ENCODE measurements at regions not wholly inside any gene's neighbourhood (a gene's known extent, or its start where the extent isn't known, plus 50 kb on each side); places are given as distances from the start of the nearest gene placed in this dataset.
A peak's percentile ranks its signal among the peaks of the same experiment; 100 is the strongest.

- DNase-seq (ENCODE audit: low read depth) = no peak
These were observed 823.8 kb upstream of the HS6ST1 start for GRCh38 chr2:129142465-129142864.

DNA sequence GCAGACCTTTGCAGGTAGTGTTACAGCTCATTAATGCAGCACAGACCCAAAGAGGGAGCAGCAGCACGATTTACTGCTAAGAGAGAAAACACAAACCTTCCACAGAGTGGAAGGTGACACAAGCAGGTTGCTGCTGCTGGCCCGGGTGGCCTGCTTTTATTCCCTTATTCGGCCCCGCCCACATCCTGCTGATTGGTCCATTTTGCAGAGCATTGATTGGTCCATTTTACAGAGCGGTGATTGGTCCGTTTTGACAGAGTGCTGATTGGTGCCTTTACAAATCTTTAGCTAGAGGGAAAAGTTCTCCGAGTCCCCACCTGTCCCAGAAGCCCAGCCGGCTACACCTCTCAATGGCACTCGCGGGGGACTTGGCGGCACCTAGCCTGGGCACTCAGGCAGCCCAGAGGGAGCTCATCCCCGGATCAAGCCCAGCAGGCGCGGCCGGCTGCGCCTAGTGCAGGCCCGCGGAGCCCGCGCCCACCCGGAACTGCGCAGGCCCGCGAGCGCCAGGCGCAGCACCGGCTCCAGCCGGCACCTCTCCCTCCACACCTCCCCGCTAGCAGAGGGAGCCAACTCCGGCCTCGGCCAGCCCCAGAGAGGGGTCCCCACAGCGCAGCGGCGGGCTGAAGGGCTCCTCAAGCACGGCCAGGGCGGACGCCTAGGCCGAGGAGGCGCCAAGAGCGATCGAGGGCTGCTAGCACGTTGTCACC, 825.6 kb upstream of the HS6ST1 start:
- no peak for DNase-seq (ENCODE audit: low read depth)

DNA sequence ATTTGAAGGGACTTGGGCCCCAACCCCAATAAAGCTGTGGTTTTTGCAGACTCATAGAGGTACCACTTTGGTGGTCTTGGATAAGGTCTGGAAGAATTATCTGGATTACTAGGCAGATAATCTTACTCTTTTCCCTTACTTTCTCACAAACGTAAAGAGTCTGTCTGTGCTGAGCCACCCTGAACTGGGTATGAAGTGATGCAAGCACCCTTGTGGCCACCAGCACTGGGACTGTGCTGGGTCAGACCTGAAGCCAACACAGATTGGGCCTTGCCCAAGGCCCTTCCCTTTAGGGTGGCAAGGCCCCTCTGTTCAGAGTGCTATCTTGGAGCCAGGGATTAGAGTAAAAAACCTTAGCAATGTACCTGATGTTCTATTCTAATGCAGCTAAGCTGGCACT, 827.0 kb upstream of the RAB6C start:
- DNase-seq (ENCODE audit: low read depth) = no peak

DNA sequence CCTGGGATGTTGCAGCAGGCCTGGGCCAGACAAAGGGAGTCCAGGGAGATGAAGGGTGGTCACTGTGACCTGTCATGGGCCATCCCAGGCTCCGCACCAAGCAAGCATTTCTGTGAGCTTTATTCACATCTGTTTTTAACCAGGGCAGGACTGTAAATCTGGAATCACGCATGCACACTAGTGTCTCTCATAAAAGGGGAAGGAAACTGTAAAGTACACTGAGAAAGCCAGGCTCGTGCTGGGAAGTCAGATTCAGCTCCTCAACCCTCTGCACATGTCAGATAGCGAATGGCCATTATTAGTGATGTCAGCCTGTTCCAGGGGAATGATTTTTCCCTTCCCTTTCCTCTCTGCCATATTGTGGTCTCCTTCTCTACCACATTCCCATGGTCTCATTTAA, 818.6 kb upstream of the RAB6C start:
- no peak for DNase-seq (ENCODE audit: low read depth)

GRCh38 chr2:129164220-129164949, 815.1 kb upstream of the RAB6C start:
- no peak for DNase-seq (ENCODE audit: low read depth)

DNA sequence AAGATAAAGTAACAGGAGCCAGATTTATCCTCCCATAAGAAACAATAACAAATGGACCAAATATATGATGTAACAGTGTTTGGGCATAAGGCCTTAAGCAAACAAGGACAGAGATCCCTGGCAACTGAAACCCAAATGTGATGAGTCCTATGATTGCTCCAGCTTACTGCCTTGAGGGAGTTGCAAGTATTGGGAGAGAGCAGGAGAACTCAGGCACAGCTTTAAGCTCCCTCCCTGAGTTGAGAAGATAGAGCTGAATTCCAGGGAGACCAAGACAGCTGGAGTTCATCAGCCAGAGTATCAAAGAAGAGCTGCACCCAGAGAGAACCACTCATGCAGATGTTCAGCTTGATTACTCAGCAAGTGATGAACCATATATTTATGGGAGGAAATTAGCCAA, 814.5 kb upstream of the RAB6C start:
- DNase-seq (ENCODE audit: low read depth) = peak; percentile 1

GRCh38 chr2:129167456-129167855, 812.0 kb upstream of the RAB6C start:
- no peak for DNase-seq (ENCODE audit: low read depth)

DNA sequence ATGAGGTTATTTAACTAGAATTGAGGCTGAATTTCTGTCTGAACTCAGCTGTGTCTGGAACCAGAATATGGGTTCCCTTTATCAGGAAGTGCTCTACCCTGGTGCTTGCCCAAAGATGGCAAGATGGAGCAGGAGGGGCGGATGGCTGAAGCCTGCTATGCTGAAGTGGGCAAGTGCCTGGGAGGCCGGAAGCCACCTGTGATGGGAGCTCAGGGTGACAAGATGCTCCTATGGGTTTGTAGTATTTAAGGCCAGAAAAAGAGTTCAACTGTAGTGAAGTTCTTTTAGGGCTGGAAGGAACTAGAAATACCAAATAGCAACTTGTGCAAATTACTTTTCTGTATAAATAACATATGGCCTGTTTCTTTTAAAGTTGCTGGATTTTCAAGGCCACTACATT, 808.9 kb upstream of the RAB6C start:
- no peak for DNase-seq (ENCODE audit: low read depth)

GRCh38 chr2:129174143-129174542, 805.3 kb upstream of the RAB6C start:
- DNase-seq (ENCODE audit: low read depth) = no peak

GRCh38 chr2:129175051-129175450, 804.4 kb upstream of the RAB6C start:
- no peak for DNase-seq (ENCODE audit: low read depth)

- DNase-seq (ENCODE audit: low read depth) = no peak
These were observed 803.1 kb upstream of the RAB6C start for GRCh38 chr2:129176375-129176774.

DNA sequence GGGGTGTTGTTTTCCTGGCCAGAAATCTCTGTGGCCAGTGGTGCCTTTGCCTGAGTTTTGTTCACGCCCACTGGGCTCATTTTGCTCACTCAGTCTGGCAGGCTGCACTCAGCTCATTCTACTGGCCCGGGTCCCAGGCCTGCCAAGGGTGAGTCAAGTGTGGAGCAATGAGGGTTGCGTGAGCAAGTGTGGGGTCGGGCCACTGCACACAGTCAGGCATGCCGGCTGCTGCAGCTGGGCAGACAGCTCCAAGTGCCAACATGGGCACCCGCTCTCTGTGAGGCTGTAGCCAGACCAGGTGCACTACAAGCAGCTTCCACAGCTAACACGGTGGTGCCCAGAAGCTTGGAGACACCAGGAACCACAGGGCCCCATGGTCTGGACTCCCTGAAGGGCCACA, 801.1 kb upstream of the RAB6C start:
- no peak for DNase-seq (ENCODE audit: low read depth)

DNA sequence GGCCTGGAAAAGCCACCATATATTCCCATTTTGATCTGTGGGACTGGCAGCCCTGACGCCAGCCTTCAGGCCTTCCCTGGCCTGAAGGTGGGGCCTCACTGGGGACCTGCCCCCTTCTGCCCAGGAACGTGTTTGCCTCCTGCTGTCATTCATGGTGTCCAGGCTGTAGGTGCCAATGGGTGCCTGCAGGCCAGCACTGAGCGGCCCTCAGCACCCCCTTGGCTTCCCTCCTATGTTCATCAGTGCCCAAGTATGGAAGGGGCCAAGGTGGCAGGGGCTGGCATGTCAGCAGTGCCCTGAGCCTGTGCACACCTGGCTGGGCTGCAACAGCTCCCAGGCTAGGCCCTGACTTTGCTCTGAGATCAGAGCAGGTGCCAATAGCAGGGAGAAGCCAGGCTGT, 800.3 kb upstream of the RAB6C start:
- no peak for DNase-seq (ENCODE audit: low read depth)

GRCh38 chr2:129180124-129180716, 799.2 kb upstream of the RAB6C start:
- DNase-seq (ENCODE audit: low read depth) = no peak

GRCh38 chr2:129181433-129181832, 798.0 kb upstream of the RAB6C start:
- DNase-seq (ENCODE audit: low read depth) = no peak

DNA sequence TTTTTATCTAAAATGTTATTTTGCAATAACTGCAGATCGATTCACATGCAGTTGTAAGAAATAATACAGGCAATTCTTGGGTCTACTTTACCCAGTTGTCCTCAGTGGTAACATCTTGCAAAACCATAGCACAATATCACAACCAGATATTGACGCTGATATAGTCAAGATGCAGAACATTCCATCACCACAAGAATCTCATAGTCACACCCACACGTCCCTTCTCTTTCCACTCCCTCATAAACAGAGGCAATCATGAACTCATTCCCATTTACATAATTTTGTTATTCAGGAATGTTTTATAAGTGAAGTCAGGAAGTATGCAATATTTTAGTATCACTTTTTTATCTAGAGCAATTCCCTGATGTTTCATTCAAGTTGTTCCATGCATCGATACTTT, 797.5 kb upstream of the RAB6C start:
- DNase-seq (ENCODE audit: low read depth) = no peak

DNA sequence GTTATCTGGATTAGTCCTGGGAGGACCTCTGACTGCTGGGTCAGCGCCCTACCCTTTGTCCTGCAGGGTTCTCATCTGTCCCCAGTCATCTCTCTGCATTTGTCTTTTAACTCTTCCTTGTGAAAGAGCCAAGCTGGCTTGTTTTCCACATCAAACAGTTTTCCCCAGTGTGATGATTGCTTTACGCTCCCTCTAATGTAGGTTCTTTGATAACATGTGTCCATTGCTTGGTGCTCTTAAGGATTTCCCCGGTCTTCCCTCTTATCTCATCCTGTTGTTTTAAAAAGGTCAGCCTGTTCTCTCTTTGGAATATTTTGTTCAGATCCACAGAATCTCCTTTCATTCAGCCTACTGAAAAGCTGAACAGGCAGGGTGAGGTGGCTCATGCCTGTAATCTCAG, 792.1 kb upstream of the RAB6C start:
- no peak for DNase-seq (ENCODE audit: low read depth)

DNA sequence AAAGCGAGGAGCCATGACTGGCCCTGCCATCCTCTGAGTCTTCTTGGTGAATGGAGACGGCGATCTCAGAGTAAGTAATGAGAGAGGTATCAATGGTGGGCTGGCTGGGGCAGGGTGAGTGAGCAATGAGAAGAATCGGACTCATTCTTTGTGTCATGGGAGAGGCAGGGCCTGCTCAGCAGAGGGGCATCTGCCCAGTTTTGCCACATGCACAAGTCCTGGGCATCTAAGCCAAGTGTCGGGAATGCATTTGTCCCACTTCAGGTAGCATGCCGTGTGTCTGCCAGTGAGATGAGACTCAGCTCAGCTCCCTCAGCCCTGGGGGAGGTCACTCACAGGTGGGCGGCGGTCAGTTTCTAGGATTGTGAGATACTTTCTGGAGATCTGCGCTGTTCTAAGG, 791.0 kb upstream of the RAB6C start:
- no peak for DNase-seq (ENCODE audit: low read depth)

DNA sequence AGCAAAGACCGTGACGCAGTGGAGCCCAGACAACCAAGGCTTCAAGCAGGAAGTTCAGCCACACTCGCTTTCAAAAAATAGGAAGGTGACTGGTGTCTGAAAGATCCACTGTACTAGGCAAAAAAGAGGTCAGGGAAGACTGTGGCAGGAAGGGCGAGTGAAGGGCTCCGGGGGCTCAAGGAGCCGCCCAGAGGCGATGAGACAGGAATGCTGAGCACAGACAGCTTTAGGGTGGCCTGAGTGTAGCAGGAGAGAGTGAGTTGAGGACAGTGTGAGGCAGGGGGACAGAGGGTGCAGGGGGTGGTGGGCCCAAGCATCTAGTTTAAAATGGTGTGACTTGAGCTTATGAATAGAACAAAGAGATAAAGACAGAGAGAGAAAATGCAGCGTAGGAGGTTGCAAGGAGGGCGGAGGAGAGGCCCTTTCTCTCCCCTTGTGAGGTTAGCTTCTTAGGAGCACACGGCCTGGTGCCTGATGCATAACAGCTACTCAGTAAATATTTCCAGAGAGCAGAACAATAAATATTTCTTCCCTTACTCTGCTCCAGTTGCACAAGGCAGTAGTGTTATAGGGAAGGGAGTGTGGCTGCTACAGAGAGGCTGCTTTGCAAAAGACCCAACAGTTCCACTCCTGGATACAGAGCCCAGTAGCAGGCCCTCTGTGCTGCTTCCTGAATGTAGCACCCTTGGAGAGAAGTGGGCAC, 789.7 kb upstream of the RAB6C start:
- no peak for DNase-seq (ENCODE audit: low read depth)

DNA sequence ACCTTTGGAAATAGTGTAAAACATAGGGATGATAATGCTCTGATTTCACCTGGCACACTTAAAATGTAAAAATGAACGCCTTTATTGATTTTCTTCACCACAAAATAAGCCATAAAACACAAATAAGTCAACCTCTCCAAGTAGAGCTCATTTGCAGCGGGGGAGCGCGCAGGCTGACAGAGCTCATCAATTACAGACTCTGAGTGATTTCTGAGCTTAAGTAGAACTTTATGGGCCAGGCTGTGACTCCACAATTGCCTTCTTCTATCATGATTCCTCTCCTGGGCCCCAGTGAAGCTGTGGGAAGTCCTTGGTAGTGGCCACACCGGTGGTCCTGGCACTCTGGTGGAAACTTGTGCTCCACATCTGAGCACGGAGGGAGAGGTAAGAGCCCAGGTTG, 789.0 kb upstream of the RAB6C start:
- DNase-seq (ENCODE audit: low read depth) = no peak

DNA sequence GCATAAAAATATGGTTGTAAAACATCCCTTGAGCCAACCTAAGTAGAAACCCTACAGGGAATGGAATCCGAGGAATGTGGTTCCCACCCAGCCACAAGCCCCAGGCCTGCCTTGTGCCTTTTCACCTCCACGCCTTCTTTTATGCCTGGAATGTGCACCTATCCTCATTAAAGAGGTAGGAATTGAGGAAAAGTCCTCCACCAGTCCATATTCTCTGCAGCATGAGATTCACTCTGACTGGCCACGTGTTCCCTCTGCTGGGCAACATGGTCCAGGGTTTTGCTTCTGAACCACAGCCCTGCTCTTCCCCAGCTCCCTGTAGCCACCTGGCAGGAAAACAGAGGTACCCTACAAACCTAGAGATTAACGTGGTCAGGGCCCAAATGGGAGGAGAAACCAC, 787.9 kb upstream of the RAB6C start:
- no peak for DNase-seq (ENCODE audit: low read depth)

GRCh38 chr2:129192117-129192516, 787.3 kb upstream of the RAB6C start:
- no peak for DNase-seq (ENCODE audit: low read depth)

DNA sequence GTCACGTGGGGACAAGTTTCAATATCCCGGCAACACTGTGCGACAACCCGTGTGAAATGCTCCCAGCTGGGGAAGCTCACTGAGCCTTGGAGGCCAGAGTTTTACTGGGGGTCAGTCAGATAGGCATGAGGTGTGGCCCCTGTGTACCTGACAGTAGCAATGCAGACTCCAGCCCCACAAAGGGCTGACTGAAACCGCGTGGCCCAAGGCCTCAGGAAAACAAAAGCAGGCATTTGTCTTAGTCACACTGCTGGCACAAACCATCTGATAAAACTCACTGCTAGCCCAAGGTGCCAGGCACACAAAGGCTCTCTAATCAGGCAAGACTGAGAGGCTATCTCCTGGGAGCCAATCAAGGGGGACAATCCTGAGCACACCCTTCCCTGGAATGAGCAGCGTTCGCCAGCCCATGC, 786.6 kb upstream of the RAB6C start:
- DNase-seq (ENCODE audit: low read depth) = no peak
